ENCODE measurements at regions not wholly inside any gene's neighbourhood (a gene's known extent, or its start where the extent isn't known, plus 50 kb on each side); places are given as distances from the start of the nearest gene placed in this dataset.

- Histone ChIP-seq H3K27ac (ENCODE audit: control insufficient read depth, insufficient read depth) (no peak overlapping the region), H3K27me3 (replicated peaks in 1 of 2; ENCODE audit: control insufficient read depth in 2 of 2, insufficient read depth in 2 of 2, low read length in 1 of 2) (no peaks in the 10 kb centered on the region), H3K4me2 (ENCODE audit: control insufficient read depth, insufficient read depth) (no peak overlapping the region), H3K9ac (ENCODE audit: control insufficient read depth, insufficient read depth, low read length) (no peak overlapping the region), H3K4me3 (no peak overlapping the region), H4K20me1 (ENCODE audit: control insufficient read depth, insufficient read depth) (no peaks in the 10 kb centered on the region), H2AFZ (ENCODE audit: control insufficient read depth, low read depth, low read length) (no peak overlapping the region), H3K4me1 (ENCODE audit: control insufficient read depth, insufficient read depth, low read length) (no peaks in the 10 kb centered on the region), H3K79me2 (ENCODE audit: control insufficient read depth, insufficient read depth, low read length) (no peaks in the 10 kb centered on the region), H3K9me3 (replicated peaks; ENCODE audit: control insufficient read depth, insufficient read depth, low read length) (no peaks in the 10 kb centered on the region; the same call in 2 of the 3 replicates), H3K36me3 (ENCODE audit: control insufficient read depth in 2 of 2, insufficient read depth in 2 of 2, low read length in 1 of 2) (no peaks in the 10 kb centered on the region)
- RAD21 ChIA-PET (ENCODE audit: unreplicated experiment), result no interaction called here
- BruUV-seq (replicated peaks), result no TSS peak
- FAIRE-seq (no peak), DNase-seq (ENCODE audit: low read depth, low spot score) (no peak), ATAC-seq (no peak)
- 53% methylated on average over 11 of the region's 11 CpGs for WGBS (ENCODE audit: insufficient coverage, insufficient replicate concordance, low lambda C conversion rate, missing lambda C conversion rate)
- in situ Hi-C loops (cut with MboI) (no loop called here), intact Hi-C loops (cut with micrococcal nuclease; ENCODE audit: unreplicated experiment) (no loop called here)
- SMC1A ChIA-PET (ENCODE audit: uncharacterized antibody, unreplicated experiment), result interaction anchor here (0.5 kb wide), 1 partner anchor 219 kb away, joined by 3 read pairs; no protein-coding TSS in a partner anchor
- CTCF ChIA-PET, result no interaction called here
- POLR2A ChIA-PET, result no interaction called here
- TF ChIP-seq TCF12 (IDR thresholded peaks at IDR 0.05; ENCODE audit: low read depth, low read length) (no peak), CREM (IDR thresholded peaks at IDR 0.05; ENCODE audit: low read depth) (no peak), SUPT20H (IDR thresholded peaks at IDR 0.05; ENCODE audit: borderline replicate concordance, control insufficient read depth, low read depth, low read length) (no peak), PRDM15 (CRISPR knock-in tag; IDR thresholded peaks at IDR 0.05) (no peak), MEF2A (IDR thresholded peaks at IDR 0.05; ENCODE audit: insufficient read depth, low read depth, low read length) (no peak), FOXM1 (IDR thresholded peaks at IDR 0.05; ENCODE audit: low read depth, low read length) (no peak), RELA (IDR thresholded peaks at IDR 0.05; ENCODE audit: borderline replicate concordance, partially characterized antibody) (no peak), NFXL1 (IDR thresholded peaks at IDR 0.05; ENCODE audit: borderline replicate concordance) (no peak)
These were observed 200.2 kb upstream of the SOX1 start for GRCh38 chr13:111866731-111867245.

Measured in GM12878 (cell line).